ENCODE measurements at regions not wholly inside any gene's neighbourhood (a gene's known extent, or its start where the extent isn't known, plus 50 kb on each side); places are given as distances from the start of the nearest gene placed in this dataset.

DNA sequence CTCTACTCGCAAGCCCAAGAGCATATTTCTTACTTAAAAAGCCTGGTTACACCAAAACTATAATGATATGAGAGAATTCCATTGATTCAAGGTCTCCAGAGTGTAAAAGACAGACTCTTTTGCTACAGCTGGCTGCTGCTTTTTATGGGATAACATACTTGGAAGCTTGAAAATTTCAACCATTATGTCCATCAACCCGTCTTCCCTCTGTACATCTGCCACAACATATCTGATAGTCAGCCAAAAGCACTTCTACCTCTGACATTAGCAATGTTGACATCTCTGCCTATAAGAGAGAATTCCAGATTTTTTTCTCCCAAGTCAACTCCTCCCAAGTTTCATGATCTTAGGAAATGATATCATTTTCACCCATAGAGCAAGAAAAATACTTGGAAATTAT, 54.4 kb upstream of the IQCM start:
- intact Hi-C loops (cut with micrococcal nuclease; ENCODE audit: unreplicated experiment): no loop called here
- ChIA-PET CTCF (no interaction called here), POLR2A (no interaction called here)

DNA sequence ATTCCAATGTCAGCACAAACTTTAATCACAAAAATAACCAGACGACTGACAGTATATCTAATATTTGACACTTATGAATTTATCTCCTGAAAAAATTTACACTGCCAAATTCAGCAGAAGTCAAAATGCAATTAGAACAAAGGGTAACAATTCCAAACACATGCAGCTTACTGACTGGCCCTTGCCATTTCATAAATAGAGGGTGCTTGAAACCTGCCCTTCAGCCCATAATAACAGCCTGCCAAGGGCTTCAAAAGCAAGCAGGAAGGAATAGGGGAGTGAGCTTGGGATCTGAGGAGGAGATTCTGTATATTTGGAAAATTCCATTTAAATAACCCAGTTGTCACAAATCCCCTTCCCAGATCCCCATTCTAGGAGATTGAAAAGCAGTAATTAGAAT, 66.1 kb upstream of the IQCM start:
- ATAC-seq: no peak
- Histone ChIP-seq H3K27me3 (ENCODE audit: control insufficient read depth, insufficient read depth, low read length) (no peaks in the 10 kb centered on the region), H3K27ac (ENCODE audit: low read length) (no peak overlapping the region), H3K4me3 (ENCODE audit: low read depth in 2 of 2, low read length in 2 of 2) (no peak overlapping the region), H3K36me3 (ENCODE audit: control insufficient read depth, insufficient read depth, low read length) (no peaks in the 10 kb centered on the region), H3K9me3 (ENCODE audit: control insufficient read depth, insufficient read depth, low read depth, low read length) (no peaks in the 10 kb centered on the region), H3K4me1 (ENCODE audit: control insufficient read depth, insufficient read depth, low read length) (no peaks in the 10 kb centered on the region)
- no TSS peak for BruUV-seq (replicated peaks)
- intact Hi-C loops (cut with micrococcal nuclease; ENCODE audit: unreplicated experiment): no loop called here
- POLR2A ChIA-PET: no interaction called here
- no peak for DNase-seq (ENCODE audit: low read depth, low spot score)
- in situ Hi-C loops (cut with HindIII; ENCODE audit: low pct_unique_long_range_greater_than_20kb, low sequenced_read_pairs): no loop called here
- CTCF ChIA-PET: no interaction called here
- TF ChIP-seq POLR2AphosphoS5 (IDR thresholded peaks at IDR 0.05; ENCODE audit: low read depth, low read length): no peak
- TF ChIP-seq, protein P1, sequence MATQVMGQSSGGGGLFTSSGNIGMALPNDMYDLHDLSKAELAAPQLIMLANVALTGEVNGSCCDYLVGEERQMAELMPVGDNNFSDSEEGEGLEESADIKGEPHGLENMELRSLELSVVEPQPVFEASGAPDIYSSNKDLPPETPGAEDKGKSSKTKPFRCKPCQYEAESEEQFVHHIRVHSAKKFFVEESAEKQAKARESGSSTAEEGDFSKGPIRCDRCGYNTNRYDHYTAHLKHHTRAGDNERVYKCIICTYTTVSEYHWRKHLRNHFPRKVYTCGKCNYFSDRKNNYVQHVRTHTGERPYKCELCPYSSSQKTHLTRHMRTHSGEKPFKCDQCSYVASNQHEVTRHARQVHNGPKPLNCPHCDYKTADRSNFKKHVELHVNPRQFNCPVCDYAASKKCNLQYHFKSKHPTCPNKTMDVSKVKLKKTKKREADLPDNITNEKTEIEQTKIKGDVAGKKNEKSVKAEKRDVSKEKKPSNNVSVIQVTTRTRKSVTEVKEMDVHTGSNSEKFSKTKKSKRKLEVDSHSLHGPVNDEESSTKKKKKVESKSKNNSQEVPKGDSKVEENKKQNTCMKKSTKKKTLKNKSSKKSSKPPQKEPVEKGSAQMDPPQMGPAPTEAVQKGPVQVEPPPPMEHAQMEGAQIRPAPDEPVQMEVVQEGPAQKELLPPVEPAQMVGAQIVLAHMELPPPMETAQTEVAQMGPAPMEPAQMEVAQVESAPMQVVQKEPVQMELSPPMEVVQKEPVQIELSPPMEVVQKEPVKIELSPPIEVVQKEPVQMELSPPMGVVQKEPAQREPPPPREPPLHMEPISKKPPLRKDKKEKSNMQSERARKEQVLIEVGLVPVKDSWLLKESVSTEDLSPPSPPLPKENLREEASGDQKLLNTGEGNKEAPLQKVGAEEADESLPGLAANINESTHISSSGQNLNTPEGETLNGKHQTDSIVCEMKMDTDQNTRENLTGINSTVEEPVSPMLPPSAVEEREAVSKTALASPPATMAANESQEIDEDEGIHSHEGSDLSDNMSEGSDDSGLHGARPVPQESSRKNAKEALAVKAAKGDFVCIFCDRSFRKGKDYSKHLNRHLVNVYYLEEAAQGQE (IDR thresholded peaks at IDR 0.05; ENCODE audit: insufficient read depth in 1 of 2, low read depth in 2 of 2, low read length in 1 of 2): no peak
- no peak for TF ChIP-seq SIN3A (IDR thresholded peaks at IDR 0.05; ENCODE audit: borderline replicate concordance, insufficient read depth, low read depth, low read length)
- TF ChIP-seq TCF7L2 (IDR thresholded peaks at IDR 0.05; ENCODE audit: low read depth, low read length): no peak
- no peak for TF ChIP-seq CTCF (IDR thresholded peaks at IDR 0.05)

More for the DNA sequence above, 54.4 kb upstream of the IQCM start:
- TF ChIP-seq SIN3A (IDR thresholded peaks at IDR 0.05; ENCODE audit: borderline replicate concordance, insufficient read depth, low read depth, low read length) (no peak), CTCF (IDR thresholded peaks at IDR 0.05) (no peak), TCF7L2 (IDR thresholded peaks at IDR 0.05; ENCODE audit: low read depth, low read length) (no peak), POLR2AphosphoS5 (IDR thresholded peaks at IDR 0.05; ENCODE audit: low read depth, low read length) (no peak)
- TF ChIP-seq, protein P1 (IDR thresholded peaks at IDR 0.05; ENCODE audit: insufficient read depth in 1 of 2, low read depth in 2 of 2, low read length in 1 of 2): no peak
- in situ Hi-C loops (cut with HindIII; ENCODE audit: low pct_unique_long_range_greater_than_20kb, low sequenced_read_pairs): no loop called here
- DNase-seq (ENCODE audit: low read depth, low spot score) (no peak), ATAC-seq (no peak)
- no peak overlapping the region for H3K27ac ChIP-seq (ENCODE audit: low read length)
- H3K4me1 ChIP-seq (ENCODE audit: control insufficient read depth, insufficient read depth, low read length): no peaks in the 10 kb centered on the region
- H3K4me3 ChIP-seq (ENCODE audit: low read depth in 2 of 2, low read length in 2 of 2): no peak overlapping the region
- no peaks in the 10 kb centered on the region for H3K27me3 ChIP-seq (ENCODE audit: control insufficient read depth, insufficient read depth, low read length)
- BruUV-seq (replicated peaks): no TSS peak
- H3K36me3 ChIP-seq (ENCODE audit: control insufficient read depth, insufficient read depth, low read length): no peaks in the 10 kb centered on the region
- H3K9me3 ChIP-seq (ENCODE audit: control insufficient read depth, insufficient read depth, low read depth, low read length): no peaks in the 10 kb centered on the region

Measured in Panc1 (cell line).